ENCODE measurements at regions not wholly inside any gene's neighbourhood (a gene's known extent, or its start where the extent isn't known, plus 50 kb on each side); places are given as distances from the start of the nearest gene placed in this dataset.
"Not testable (repeated sequence)": the region's sequence is repeated elsewhere in the genome, so short reads cannot be mapped to it uniquely, and the experiment has no call there.

DNA sequence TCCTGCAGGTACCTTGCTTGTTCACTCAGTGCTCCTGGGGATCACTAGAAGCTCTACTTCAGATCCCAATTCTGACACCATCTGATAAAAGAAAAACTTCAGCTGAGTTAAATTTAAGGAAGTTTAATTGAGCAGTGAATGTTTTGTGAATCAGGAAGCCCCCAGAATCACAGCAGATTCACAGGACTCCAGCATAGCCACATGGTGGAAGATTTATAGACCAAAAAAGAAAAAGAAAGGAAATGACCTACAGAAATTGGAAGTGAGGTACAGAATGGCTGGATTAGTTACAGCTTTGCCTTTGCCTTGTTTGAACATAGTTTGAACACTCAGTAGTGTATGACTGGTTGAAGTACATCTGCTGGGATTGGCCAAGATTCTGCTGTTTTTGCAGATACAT, 182.7 kb upstream of the SCN7A start:
- Mint-ChIP-seq H3K4me1 (no peaks in the 10 kb centered on the region), H3K4me3 (no peak overlapping the region), H3K27ac (no peak overlapping the region), H3K27me3 (no peaks in the 10 kb centered on the region), H3K36me3 (no peaks in the 10 kb centered on the region), H3K9me3 (peaks cover 0 to 5% (median 3%) of the 10 kb centered on the region in 3 donors)

GRCh38 chr2:166675553-166675952, 181.5 kb upstream of the SCN7A start:
- Mint-ChIP-seq H3K9me3 (peaks cover 0 to 4% (median 3%) of the 10 kb centered on the region in 3 donors), H3K27me3 (no peaks in the 10 kb centered on the region), H3K4me3 (no peak overlapping the region), H3K4me1 (no peaks in the 10 kb centered on the region), H3K27ac (no peak overlapping the region), H3K36me3 (no peaks in the 10 kb centered on the region)

GRCh38 chr2:166673986-166674385, 179.9 kb upstream of the SCN7A start:
- Mint-ChIP-seq H3K27me3 (no peaks in the 10 kb centered on the region), H3K9me3 (peaks cover 0 to 3% (median 2%) of the 10 kb centered on the region in 3 donors), H3K4me1 (no peaks in the 10 kb centered on the region), H3K36me3 (no peaks in the 10 kb centered on the region), H3K27ac (no peak overlapping the region), H3K4me3 (no peak overlapping the region)

GRCh38 chr2:166671801-166672200, 177.8 kb upstream of the SCN7A start:
- H3K36me3 Mint-ChIP-seq, result no peaks in the 10 kb centered on the region
- H3K27me3 Mint-ChIP-seq, result no peaks in the 10 kb centered on the region

GRCh38 chr2:166671235-166671634, 177.2 kb upstream of the SCN7A start:
- Mint-ChIP-seq H3K27ac (no peak overlapping the region), H3K4me3 (no peak overlapping the region), H3K9me3 (peaks cover 0 to 7% (median 4%) of the 10 kb centered on the region in 3 donors), H3K27me3 (no peaks in the 10 kb centered on the region), H3K36me3 (no peaks in the 10 kb centered on the region), H3K4me1 (no peaks in the 10 kb centered on the region)

More at GRCh38 chr2:166671801-166672200, 177.8 kb upstream of the SCN7A start:
- Mint-ChIP-seq H3K4me3 (no peak overlapping the region), H3K9me3 (peaks cover 0 to 7% (median 4%) of the 10 kb centered on the region in 3 donors), H3K4me1 (no peaks in the 10 kb centered on the region), H3K27ac (no peak overlapping the region)

DNA sequence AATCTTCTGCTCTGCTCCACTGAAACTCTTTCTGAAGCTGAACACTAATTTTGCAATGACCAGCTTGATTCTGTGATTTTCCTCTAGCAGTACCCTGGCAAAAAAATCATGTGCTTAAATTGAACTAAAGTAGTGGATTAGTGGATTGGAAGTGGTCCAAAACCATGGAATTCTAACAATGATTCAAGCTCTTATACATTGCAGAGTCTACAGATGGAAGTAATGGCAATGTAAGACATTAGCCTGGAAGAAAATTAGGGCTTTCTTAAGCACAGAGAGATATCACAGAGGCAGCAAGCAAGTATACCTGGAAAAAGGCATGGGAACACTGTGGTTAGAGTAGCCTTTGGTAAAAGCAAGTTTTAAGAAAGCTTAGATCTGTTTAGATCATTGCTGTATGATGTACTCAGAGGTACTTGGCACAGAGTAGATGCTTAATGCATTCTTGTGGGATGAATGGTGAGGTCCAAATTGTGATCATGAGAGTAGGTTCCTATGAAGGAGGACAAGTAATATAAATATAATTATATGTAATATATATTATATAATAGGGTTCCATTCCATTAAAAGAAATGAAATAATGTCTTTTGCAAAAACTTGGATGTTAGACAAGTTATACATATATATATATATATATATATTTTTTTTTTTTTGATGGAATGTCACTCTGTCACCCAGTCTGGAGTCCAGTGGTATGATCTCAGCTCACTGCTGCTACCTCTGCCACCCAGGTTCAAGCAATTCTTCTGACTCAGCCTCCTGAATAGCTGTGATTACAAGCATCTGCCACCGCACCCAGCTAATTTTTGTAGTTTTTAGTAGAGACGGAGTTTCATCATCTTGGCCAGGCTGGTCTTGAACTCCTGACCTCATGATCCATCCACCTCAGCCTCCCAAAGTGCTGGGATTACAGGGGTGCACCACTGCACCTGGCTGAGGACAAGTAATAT, 172.2 kb upstream of the SCN7A start:
- Mint-ChIP-seq H3K27me3 (no peaks in the 10 kb centered on the region), H3K9me3 (peaks cover 0 to 6% (median 4%) of the 10 kb centered on the region in 3 donors), H3K4me3 (no peak overlapping the region), H3K27ac (no peak overlapping the region), H3K36me3 (no peaks in the 10 kb centered on the region), H3K4me1 (no peaks in the 10 kb centered on the region)

DNA sequence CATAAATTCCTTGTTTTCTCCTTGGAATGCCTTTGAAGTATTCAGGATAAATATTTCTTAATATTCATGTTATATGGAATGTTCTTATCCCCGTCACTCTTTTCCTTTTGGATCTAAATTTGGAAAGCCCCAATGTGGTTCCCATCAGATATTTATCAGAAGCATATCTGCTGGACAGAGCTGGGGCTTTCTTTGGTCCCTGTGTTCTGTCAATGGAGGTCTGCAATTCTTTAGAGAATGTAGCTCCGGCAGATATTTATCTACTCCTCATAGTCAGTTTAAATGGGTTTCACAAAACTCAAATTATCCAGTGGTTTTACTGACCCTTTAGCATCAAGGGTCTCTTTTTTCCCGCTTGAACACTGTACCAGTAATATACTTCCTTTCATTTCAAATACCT, 167.8 kb upstream of the SCN7A start:
- no peaks in the 10 kb centered on the region for H3K36me3 Mint-ChIP-seq
- H3K9me3 Mint-ChIP-seq, result peaks cover 0 to 5% (median 0%) of the 10 kb centered on the region in 3 donors
- no peak overlapping the region for H3K27ac Mint-ChIP-seq
- no peak overlapping the region for H3K4me3 Mint-ChIP-seq
- no peaks in the 10 kb centered on the region for H3K4me1 Mint-ChIP-seq
- no peaks in the 10 kb centered on the region for H3K27me3 Mint-ChIP-seq

- no peaks in the 10 kb centered on the region for H3K27me3 Mint-ChIP-seq
- no peaks in the 10 kb centered on the region for H3K4me1 Mint-ChIP-seq
- no peak overlapping the region for H3K4me3 Mint-ChIP-seq
- H3K27ac Mint-ChIP-seq, result no peak overlapping the region
- H3K36me3 Mint-ChIP-seq, result no peaks in the 10 kb centered on the region
- H3K9me3 Mint-ChIP-seq, result peaks cover 0 to 5% (median 2%) of the 10 kb centered on the region in 3 donors
These were observed 167.3 kb upstream of the SCN7A start for GRCh38 chr2:166661391-166661790.

DNA sequence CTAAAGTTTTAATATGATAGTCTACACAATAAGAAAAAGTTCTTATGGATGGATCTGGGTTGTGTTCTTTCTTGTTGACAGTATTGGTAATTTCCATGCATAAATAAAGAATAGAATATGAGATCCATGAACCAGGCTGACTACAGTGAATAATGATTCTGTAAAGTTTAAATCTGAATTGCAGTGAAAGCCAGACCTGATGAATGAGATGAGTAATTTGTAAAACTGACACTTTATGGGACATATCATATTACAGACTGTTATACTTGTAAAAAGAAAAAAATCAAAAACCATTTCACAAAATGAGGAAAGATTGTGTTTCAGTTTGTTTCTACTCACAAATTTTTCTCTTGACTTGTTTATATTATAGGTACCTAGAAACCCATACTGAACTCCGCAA, 164.9 kb upstream of the SCN7A start:
- H3K27ac Mint-ChIP-seq, result no peak overlapping the region
- no peaks in the 10 kb centered on the region for H3K27me3 Mint-ChIP-seq
- H3K9me3 Mint-ChIP-seq, result peaks cover 0 to 5% (median 2%) of the 10 kb centered on the region in 3 donors
- H3K4me3 Mint-ChIP-seq, result no peak overlapping the region
- H3K36me3 Mint-ChIP-seq, result no peaks in the 10 kb centered on the region
- no peaks in the 10 kb centered on the region for H3K4me1 Mint-ChIP-seq

GRCh38 chr2:166653185-166653813, 159.2 kb upstream of the SCN7A start:
- Mint-ChIP-seq H3K27ac (no peak overlapping the region), H3K4me1 (no peaks in the 10 kb centered on the region), H3K36me3 (no peaks in the 10 kb centered on the region), H3K27me3 (no peaks in the 10 kb centered on the region), H3K9me3 (peaks cover 0 to 7% (median 3%) of the 10 kb centered on the region in 3 donors), H3K4me3 (no peak overlapping the region)

- H3K4me1 Mint-ChIP-seq, result no peaks in the 10 kb centered on the region
- no peak overlapping the region for H3K27ac Mint-ChIP-seq
- no peaks in the 10 kb centered on the region for H3K36me3 Mint-ChIP-seq
- peaks cover 0 to 7% (median 0%) of the 10 kb centered on the region in 3 donors for H3K9me3 Mint-ChIP-seq
- H3K27me3 Mint-ChIP-seq, result no peaks in the 10 kb centered on the region
- no peak overlapping the region for H3K4me3 Mint-ChIP-seq
These were observed 157.9 kb upstream of the SCN7A start for GRCh38 chr2:166651991-166652390.

DNA sequence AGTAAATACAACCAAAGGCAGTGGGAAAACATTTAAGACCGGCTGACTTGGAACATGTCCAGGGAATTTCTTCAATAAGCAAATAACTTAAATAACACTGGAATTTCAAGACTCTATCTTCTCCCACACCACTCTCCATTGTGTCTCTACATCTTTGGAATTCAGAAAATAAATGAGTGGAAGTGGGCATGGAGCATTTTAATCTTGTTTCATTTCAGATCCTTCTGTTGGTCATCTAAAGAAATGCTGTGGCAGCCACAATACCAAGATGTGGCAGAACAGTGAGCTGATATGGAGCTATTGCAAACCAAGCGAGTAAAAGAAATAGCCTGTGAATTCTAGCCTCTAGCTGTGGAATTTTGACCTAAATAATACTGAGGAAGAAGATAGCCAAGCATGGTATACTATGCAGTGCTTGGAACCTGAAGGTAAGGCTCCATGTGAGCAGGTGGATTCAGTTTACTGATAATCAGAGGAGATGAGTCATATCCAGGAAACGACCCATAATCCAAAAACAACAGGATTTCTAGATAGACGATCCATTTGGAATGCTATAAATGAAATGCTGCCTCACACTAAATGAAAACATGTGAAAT, 157.1 kb upstream of the SCN7A start:
- Mint-ChIP-seq H3K4me1 (no peaks in the 10 kb centered on the region), H3K9me3 (peaks cover 2 to 5% (median 4%) of the 10 kb centered on the region in 3 donors), H3K4me3 (no peak overlapping the region), H3K27ac (no peak overlapping the region), H3K36me3 (no peaks in the 10 kb centered on the region), H3K27me3 (no peaks in the 10 kb centered on the region)

- Mint-ChIP-seq H3K4me1 (no peaks in the 10 kb centered on the region), H3K4me3 (no peak overlapping the region), H3K27me3 (no peaks in the 10 kb centered on the region), H3K27ac (no peak overlapping the region), H3K9me3 (peaks cover 2 to 9% (median 2%) of the 10 kb centered on the region in 3 donors), H3K36me3 (no peaks in the 10 kb centered on the region)
These were observed 153.9 kb upstream of the SCN7A start for GRCh38 chr2:166647935-166648334.

DNA sequence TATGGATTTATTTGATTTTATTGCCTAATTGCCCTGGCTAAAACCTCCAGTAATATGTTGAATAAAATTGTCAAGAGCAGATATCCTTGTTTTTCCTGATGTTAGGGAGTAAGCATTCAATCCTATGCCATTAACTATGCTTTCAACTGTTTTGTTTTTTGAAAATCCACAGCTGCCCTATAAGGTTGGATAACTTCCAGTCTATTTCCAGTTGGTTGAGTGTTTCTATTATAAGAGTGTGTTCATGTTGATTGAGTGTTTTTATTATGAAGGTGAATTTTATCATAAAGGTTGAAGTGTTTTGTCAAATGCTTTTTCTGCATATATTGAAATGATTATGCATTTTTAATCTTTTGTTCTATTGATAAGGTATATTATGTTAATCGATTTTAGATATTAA, 149.9 kb upstream of the SCN7A start:
- Mint-ChIP-seq H3K27ac (no peak overlapping the region), H3K4me3 (no peak overlapping the region), H3K36me3 (no peaks in the 10 kb centered on the region), H3K9me3 (peaks cover 0 to 15% (median 2%) of the 10 kb centered on the region in 3 donors), H3K4me1 (no peaks in the 10 kb centered on the region), H3K27me3 (no peaks in the 10 kb centered on the region)

DNA sequence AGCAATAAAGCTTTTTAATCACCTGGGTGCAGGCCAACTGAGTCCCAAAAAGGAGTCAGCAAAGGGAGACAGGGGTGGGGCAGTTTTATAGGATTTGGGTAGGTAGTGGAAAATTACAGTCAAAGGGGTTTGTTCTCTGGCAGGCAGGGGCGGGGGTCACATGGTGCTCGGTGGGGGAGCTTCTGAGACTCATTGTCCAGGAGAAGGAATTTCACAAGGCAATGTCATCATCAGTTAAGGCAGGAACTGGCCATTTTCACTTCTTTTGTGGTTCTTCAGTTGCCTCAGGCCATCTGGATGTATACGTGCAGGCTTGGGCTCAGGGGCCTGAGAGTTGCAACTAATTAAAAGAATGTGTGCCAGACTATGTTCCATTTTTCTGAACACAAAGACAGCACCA, 147.5 kb upstream of the SCN7A start:
- not testable (repeated sequence) for H3K36me3 Mint-ChIP-seq, H3K4me1 Mint-ChIP-seq, H3K27me3 Mint-ChIP-seq

More for the DNA sequence above, 147.5 kb upstream of the SCN7A start:
- H3K9me3 Mint-ChIP-seq, result peaks cover 0 to 16% (median 1%) of the 10 kb centered on the region in 3 donors
- H3K27ac Mint-ChIP-seq, H3K4me3 Mint-ChIP-seq: not testable (repeated sequence)

All from IgD-negative memory B cell (primary cell).